B cell (primary cell): ENCODE measurements at regions not wholly inside any gene's neighbourhood (a gene's known extent, or its start where the extent isn't known, plus 50 kb on each side); places are given as distances from the start of the nearest gene placed in this dataset.

Experiments
- ATAC-seq: fragments of 200-7000 bp; cut with Tn5 transposase; one replicate; pipeline ENCODE4 v1.10.0; 2021; ENCODE audit warnings: low read depth, mild to moderate bottlenecking, moderate number of reproducible peaks, moderate library complexity
- CTCF ChIA-PET: fragments of 350-600 bp; sonication (Branson Sonifier 250); formaldehyde crosslinking; loops from one replicate; lab custom pipeline; 2021; ENCODE audit warnings: antibody characterized with exemption, inconsistent platforms; lab: Charles Lee
- POLR2A ChIA-PET: fragments of 350-600 bp; sonication (Branson Sonifier 250); formaldehyde crosslinking; loops from one replicate; lab custom pipeline; 2021; ENCODE audit warnings: antibody characterized with exemption; lab: Charles Lee
- DNase-seq: peaks from one replicate; pipeline ENCODE4 v3.0.0; 2013
- H2AFZ ChIP-seq: 2 replicates; pipeline ENCODE4 v1.6.1; 2012; ENCODE audit warnings: mild to moderate bottlenecking, low read depth, low read length; ENCODE audit not compliant: insufficient read depth, poor library complexity, severe bottlenecking
- H3K27ac ChIP-seq, 2 donors: 1 replicate in 1 of 2; 2 replicates in 1 of 2; pipeline ENCODE4 v1.5.1; 2012 to 2013; ENCODE audit warnings: low read length in 2 of 2, mild to moderate bottlenecking in 2 of 2, moderate library complexity in 1 of 2
- H3K27me3 ChIP-seq, 4 experiments: fragments of 200-600 bp in 1 of 4; sonication (generic) in 1 of 4; replicated peaks in 1 of 4; 1 replicate in 2 of 4; 2 replicates in 2 of 4; pipeline versions ENCODE4 v1.6.1 to v1.7.0; 2013 to 2016; ENCODE audit warnings: low read length in 3 of 4, mild to moderate bottlenecking in 2 of 4, mixed read lengths in 1 of 4, moderate library complexity in 1 of 4; ENCODE audit not compliant: insufficient read depth in 4 of 4, control insufficient read depth in 3 of 4; ENCODE audit errors: control extremely low read depth in 1 of 4
- H3K36me3 ChIP-seq, 2 experiments: replicated peaks in 1 of 2; 1 replicate in 1 of 2; 2 replicates in 1 of 2; pipeline versions ENCODE4 v1.6.1 to v1.7.1; 2013; ENCODE audit warnings: low read length in 1 of 2; ENCODE audit not compliant: insufficient read depth in 2 of 2, control insufficient read depth in 1 of 2; ENCODE audit errors: control extremely low read depth in 1 of 2, extremely low read depth in 1 of 2
- H3K4me1 ChIP-seq, 2 donors: fragments of 200-600 bp in 1 of 2; sonication (generic) in 1 of 2; 1 replicate in 1 of 2; 2 replicates in 1 of 2; pipeline versions ENCODE4 v1.5.1 to v1.6.1; 2013 to 2017; ENCODE audit warnings: low read length in 2 of 2; ENCODE audit not compliant: control insufficient read depth in 2 of 2, insufficient read depth in 2 of 2
- H3K4me2 ChIP-seq: replicated peaks from 2 replicates; pipeline ENCODE3; 2012; ENCODE audit warnings: mild to moderate bottlenecking, low read depth, low read length; ENCODE audit not compliant: poor library complexity, severe bottlenecking
- H3K4me3 ChIP-seq, 5 experiments: fragments of 200-600 bp in 1 of 5; sonication (generic) in 1 of 5; 1 replicate in 3 of 5; 2 replicates in 2 of 5; pipeline versions ENCODE4 v1.5.1 to v1.7.0; 2011 to 2016; ENCODE audit warnings: low read length in 4 of 5, mild to moderate bottlenecking in 4 of 5, low read depth in 2 of 5, control low read depth in 1 of 5, moderate library complexity in 1 of 5; ENCODE audit not compliant: insufficient read depth in 1 of 5; ENCODE audit errors: control extremely low read depth in 1 of 5, extremely low read depth in 1 of 5
- H3K79me2 ChIP-seq: fragments of 200-600 bp; sonication (generic); one replicate; pipeline ENCODE4 v1.6.0; 2016; ENCODE audit warnings: low read length; ENCODE audit not compliant: control insufficient read depth, insufficient read depth
- H3K9ac ChIP-seq: fragments of 200-600 bp; sonication (generic); 2 replicates; pipeline ENCODE4 v1.6.1; 2017; ENCODE audit warnings: mild to moderate bottlenecking, low read length, moderate library complexity
- H3K9me3 ChIP-seq, 3 donors: one replicate each; pipeline versions ENCODE4 v1.6.1 to v1.7.1; 2013; ENCODE audit warnings: low read length in 2 of 3; ENCODE audit not compliant: control insufficient read depth in 2 of 3, insufficient read depth in 1 of 3; ENCODE audit errors: control extremely low read depth in 1 of 3
- H4K20me1 ChIP-seq: 2 replicates; pipeline ENCODE4 v1.6.0; 2012; ENCODE audit warnings: mild to moderate bottlenecking, low read length; ENCODE audit not compliant: insufficient read depth, control insufficient read depth, poor library complexity, severe bottlenecking
- H3K27ac Mint-ChIP-seq: one replicate; pipeline ENCODE4 v1.8.0; 2021; ENCODE audit warnings: mixed read lengths
- H3K27me3 Mint-ChIP-seq: one replicate; pipeline ENCODE4 v1.8.0; 2021; ENCODE audit warnings: mixed read lengths
- H3K4me1 Mint-ChIP-seq: one replicate; pipeline ENCODE4 v1.8.0; 2021; ENCODE audit warnings: mixed read lengths
- H3K4me3 Mint-ChIP-seq: one replicate; pipeline ENCODE4 v1.8.0; 2021; ENCODE audit warnings: mixed read lengths
- H3K9me3 Mint-ChIP-seq: one replicate; pipeline ENCODE4 v1.8.0; 2022; ENCODE audit warnings: mixed read lengths; ENCODE audit not compliant: insufficient read depth
- EZH2 ChIP-seq: IDR thresholded peaks from 2 replicates; pipeline ENCODE4 v1.6.1; 2012; ENCODE audit warnings: borderline replicate concordance, low read depth, mild to moderate bottlenecking, moderate library complexity, low read length; ENCODE audit not compliant: insufficient read depth, poor library complexity, severe bottlenecking
- WGBS: methylation state at CpG from one replicate; pipeline ENCODE4 v1.1.5; 2013; ENCODE audit warnings: missing lambda C conversion rate; ENCODE audit not compliant: insufficient coverage; 5-methylcytosine and 5-hydroxymethylcytosine counted together
- intact Hi-C: fragments of 100-400 bp; cut with micrococcal nuclease; formaldehyde crosslinking; loops from one replicate; pipeline ENCODE4 v1.10.0; 2022
- TF ChIP-seq, protein P1 (sequence below): fragments of 200-600 bp; IDR thresholded peaks from one replicate; pipeline ENCODE4 v1.8.0; 2022; ENCODE audit warnings: antibody characterized with exemption, mild to moderate bottlenecking

DNA sequence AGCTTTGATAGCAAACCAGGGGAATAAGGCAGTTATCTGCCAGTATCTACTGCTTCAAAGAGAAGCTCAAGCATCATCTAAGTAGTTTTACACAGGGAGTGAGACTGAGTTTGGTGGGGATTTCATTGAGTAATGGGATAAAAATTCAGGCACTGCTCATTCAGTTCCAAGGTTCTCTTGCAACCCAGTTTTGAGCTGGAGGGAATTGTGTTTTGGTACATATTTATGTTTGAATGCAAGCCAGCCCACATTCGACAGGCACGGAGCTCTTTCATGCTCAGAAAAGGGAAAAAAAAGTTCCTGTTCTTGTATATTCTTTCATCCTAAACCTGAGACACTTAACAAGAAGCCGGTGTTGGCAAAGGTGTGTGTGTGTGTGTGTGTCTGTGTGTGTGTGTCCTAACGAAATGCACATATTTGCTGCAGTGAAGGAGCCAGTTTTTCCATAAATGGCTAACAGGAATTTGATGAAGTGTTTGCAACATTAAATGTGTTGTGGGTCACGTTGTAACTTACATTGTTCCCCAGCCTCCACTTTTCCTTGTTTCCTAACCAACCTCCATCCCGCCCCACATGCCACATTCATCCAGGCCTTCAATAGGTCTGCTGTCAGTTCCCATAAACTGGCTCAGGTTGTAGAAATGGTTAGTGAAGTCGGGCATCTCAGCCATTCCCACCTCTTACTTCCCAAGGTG is 311.1 kb downstream of the TXNL1 start:
- no peak for TF ChIP-seq EZH2
- TF ChIP-seq, protein P1, sequence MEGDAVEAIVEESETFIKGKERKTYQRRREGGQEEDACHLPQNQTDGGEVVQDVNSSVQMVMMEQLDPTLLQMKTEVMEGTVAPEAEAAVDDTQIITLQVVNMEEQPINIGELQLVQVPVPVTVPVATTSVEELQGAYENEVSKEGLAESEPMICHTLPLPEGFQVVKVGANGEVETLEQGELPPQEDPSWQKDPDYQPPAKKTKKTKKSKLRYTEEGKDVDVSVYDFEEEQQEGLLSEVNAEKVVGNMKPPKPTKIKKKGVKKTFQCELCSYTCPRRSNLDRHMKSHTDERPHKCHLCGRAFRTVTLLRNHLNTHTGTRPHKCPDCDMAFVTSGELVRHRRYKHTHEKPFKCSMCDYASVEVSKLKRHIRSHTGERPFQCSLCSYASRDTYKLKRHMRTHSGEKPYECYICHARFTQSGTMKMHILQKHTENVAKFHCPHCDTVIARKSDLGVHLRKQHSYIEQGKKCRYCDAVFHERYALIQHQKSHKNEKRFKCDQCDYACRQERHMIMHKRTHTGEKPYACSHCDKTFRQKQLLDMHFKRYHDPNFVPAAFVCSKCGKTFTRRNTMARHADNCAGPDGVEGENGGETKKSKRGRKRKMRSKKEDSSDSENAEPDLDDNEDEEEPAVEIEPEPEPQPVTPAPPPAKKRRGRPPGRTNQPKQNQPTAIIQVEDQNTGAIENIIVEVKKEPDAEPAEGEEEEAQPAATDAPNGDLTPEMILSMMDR, result no peak
- Mint-ChIP-seq H3K4me3 (no peak overlapping the region), H3K4me1 (peaks cover 5% of the 10 kb centered on the region), H3K9me3 (no peaks in the 10 kb centered on the region), H3K27me3 (no peaks in the 10 kb centered on the region), H3K27ac (no peak overlapping the region)
- intact Hi-C loops, result no loop called here
- H3K79me2 ChIP-seq, result no peaks in the 10 kb centered on the region
- ATAC-seq (no peak), DNase-seq (no peak)
- no peak overlapping the region for H3K9ac ChIP-seq
- H4K20me1 ChIP-seq, result no peaks in the 10 kb centered on the region
- peaks cover 4 to 6% of the 10 kb centered on the region in 2 donors for H3K4me1 ChIP-seq
- no peaks in the 10 kb centered on the region for H3K27me3 ChIP-seq
- H3K4me2 ChIP-seq, result no peak overlapping the region
- POLR2A ChIA-PET, result no interaction called here
- 60% methylated on average over 1 of the region's 7 CpGs for WGBS
- H3K36me3 ChIP-seq, result no peaks in the 10 kb centered on the region
- no peaks in the 10 kb centered on the region for H3K9me3 ChIP-seq
- H3K4me3 ChIP-seq, result no peak overlapping the region
- no peak overlapping the region for H2AFZ ChIP-seq
- CTCF ChIA-PET, result no interaction called here
- H3K27ac ChIP-seq, result no peak overlapping the region

DNA sequence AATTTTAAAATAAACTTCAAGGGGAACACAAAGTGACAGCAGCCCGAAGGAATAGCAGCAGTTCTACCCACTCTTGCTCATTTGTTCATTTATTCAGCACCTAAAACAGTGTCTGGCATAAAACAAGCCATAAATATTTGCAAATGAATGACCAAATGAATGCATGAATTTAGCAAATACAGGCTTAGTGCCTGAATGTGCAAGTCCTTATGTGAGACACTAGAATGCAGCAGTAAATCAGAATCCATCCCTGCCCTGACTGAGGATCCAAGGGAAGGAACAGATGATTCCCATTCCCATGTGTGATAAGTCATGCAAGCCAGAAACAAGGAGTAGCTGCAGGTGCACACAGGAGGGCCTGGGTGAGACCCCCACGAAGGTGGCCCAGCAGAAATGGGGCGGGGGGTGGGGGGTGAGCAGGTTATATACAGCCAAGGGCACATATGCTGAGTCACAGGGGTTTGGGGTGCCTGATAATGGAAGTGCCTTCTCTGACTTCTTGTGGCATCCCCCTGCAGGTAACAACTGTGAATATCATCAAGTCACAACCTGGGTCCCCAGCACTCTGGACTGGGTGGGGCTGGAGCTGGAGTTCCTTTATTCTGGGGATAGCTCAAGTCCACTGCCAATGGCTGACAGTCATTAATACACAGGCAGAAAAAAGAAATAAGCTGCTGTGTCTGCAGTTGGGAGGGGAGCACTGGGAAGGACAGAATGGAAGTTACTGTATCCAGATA is 311.9 kb downstream of the TXNL1 start:
- no peaks in the 10 kb centered on the region for H3K9me3 ChIP-seq
- H3K4me1 Mint-ChIP-seq, result peaks cover 11% of the 10 kb centered on the region
- no peaks in the 10 kb centered on the region for H3K36me3 ChIP-seq
- no peak overlapping the region for H3K27ac Mint-ChIP-seq
- no peak overlapping the region for H3K27ac ChIP-seq
- DNase-seq (no peak), ATAC-seq (no peak)
- peaks cover 8 to 10% of the 10 kb centered on the region in 2 donors for H3K4me1 ChIP-seq
- H4K20me1 ChIP-seq, result no peaks in the 10 kb centered on the region
- H3K9ac ChIP-seq, result no peak overlapping the region
- no peak for TF ChIP-seq EZH2
- TF ChIP-seq, protein P1, result no peak
- H3K27me3 Mint-ChIP-seq, result no peaks in the 10 kb centered on the region
- POLR2A ChIA-PET, result no interaction called here
- no peak overlapping the region for H3K4me3 ChIP-seq
- no peaks in the 10 kb centered on the region for H3K9me3 Mint-ChIP-seq
- H3K4me2 ChIP-seq, result no peak overlapping the region
- H2AFZ ChIP-seq, result no peak overlapping the region
- no peak overlapping the region for H3K4me3 Mint-ChIP-seq
- 62% methylated on average over 3 of the region's 3 CpGs for WGBS
- CTCF ChIA-PET, result no interaction called here
- no peaks in the 10 kb centered on the region for H3K79me2 ChIP-seq
- H3K27me3 ChIP-seq, result no peaks in the 10 kb centered on the region
- intact Hi-C loops, result no loop called here
